HG02623 (cell line): ENCODE measurements at regions not wholly inside any gene's neighbourhood (a gene's known extent, or its start where the extent isn't known, plus 50 kb on each side); places are given as distances from the start of the nearest gene placed in this dataset.
"Not testable (repeated sequence)": the region's sequence is repeated elsewhere in the genome, so short reads cannot be mapped to it uniquely, and the experiment has no call there.

Source experiments
- ATAC-seq: cut with Tn5 transposase; IDR thresholded peaks from one replicate; pipeline ENCODE4 v1.9.1; 2021; ENCODE audit warnings: moderate library complexity; ENCODE audit not compliant: unreplicated experiment

DNA sequence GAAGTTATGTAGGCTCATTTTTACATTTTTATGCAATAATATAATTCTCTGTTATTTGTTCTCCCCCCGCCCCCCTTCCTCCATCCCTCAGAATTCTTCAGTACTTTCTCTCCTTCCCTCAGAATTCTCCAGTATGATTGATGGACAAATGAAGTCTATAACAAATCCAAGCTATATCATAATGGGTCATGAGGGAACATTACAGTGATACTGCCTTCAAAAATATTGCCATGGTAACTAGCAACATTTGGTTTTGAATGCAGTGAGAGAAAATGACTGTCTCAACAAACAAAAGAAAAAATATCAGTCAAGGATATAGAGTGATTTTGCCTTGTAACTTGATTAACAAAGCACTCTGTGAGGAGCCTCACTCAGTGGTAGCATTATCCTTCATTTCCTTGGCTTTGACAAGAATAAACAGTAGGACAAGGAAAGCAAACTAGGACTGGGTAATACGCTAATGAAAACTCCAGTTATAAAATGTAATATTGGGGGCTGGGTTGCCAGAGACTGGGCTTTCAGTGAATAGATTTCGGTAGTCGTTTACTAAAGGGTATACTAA lies 392.9 kb upstream of the CRIM1 start:
- ATAC-seq = no peak

DNA sequence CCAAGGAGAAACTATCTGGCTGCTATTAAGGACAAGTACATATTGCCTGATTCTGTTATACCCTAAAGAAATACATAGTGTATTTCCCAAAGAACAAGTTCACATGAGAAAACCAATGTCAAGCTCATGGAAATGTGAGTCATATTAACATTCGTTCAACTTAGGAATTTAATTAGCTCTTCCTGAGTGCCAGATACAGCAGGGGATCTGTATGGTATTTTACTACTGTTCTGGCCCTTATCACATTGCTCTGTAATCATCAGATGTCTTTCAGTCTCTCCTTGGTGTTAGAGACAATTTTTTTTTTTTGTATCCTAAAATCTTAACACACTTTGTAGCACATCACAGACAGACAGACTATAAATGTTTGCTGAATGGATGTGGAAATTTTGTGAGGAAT lies 395.0 kb upstream of the CRIM1 start:
- ATAC-seq = no peak

DNA sequence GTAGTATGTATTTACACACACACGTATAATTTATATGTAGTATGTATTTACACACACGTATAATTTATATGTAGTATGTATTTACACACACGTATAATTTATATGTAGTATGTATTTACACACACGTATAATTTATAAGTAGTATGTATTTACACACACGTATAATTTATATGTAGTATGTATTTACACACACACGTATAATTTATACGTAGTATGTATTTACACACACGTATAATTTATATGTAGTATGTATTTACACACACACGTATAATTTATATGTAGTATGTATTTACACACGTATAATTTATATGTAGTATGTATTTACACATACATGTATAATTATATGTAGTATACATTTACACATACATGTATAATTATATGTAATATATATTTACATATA lies 398.5 kb upstream of the CRIM1 start:
- not testable (repeated sequence) for ATAC-seq

DNA sequence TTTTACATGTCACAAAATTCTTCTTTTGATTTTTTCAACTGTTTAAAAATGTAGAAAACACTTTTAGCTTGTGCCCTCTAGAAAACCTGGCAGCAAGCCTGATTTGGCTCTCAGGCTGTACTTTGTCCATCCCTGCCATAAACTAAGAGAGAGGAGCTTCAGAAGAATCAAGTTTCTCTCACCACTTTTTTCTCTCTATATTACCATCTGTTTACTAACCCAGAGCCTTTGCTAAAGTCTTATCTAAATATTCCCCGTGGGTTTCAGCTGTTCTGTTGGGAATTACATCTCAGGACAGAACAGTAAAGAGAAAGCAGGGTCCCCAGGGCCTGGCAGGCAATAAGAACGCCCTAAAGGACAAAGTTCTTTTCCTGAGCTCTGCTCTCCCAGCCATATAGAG lies 409.1 kb upstream of the CRIM1 start:
- no peak for ATAC-seq

DNA sequence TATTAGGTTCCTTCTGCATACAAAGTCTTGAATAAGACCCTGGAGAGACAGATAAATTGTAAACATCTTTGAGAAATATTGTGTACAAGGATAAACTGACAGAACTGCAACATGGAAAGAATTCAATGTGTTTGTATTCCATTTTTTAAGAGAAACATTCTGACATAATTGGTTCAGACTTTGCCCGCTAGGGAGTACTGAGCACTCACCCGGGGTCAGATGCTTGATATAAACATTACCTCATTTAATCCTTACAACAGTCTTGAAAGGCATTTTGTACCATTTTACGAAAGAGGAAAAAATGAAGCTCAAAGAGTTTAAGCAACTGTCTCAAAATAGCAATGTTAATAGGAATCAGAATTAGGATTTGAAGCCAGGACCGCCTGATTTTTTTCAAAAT lies 416.7 kb upstream of the CRIM1 start:
- ATAC-seq = no peak

DNA sequence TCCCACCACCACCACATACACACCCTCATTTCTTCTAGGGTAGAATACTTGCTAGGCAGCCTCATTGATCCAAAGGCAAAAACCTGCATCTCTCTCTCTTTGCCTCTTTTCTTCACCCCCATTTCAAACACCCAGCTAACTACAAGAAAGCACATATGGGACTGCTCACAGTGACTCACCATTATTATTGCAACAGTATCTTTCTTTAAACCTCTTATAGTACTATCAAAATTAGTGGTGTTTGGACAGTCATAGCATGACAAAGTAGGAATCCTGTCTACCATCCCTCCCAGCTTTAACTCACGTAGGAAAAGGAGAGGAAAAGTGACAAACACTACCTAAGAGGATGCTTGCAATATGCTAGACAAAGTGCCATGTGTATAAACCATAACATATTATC lies 422.5 kb upstream of the CRIM1 start:
- ATAC-seq = no peak

DNA sequence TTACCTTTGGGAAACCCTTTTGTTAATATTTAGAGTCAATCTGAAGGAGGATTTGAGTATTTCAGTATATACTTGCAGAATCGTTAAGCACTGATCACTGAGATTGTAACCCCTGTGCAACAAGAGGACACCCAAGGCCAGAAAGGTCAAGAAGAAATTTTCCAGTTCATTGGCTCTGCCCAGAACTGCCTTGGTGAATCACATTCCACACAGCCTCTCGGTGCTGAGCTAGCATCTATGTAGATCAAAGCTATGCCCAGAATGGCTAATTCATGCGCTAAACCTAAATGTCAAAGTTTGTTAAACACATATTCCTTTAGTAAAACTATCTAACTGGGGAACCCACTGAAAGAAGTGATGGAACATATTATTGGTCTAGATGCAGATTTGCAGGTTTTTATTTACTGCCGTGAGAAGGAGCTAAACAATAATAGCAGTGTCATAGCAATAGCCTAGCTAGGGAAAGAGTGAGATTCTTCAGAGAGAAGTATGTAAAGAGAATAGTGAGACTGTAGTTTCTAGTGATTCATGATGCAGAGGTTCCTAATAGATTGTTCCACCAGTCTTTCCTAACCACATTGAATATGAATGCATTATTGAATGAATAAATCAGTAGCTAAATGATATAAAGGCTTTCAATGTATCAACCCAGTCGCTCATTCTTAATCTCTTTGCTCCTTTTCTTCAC lies 423.2 kb upstream of the CRIM1 start:
- no peak for ATAC-seq

DNA sequence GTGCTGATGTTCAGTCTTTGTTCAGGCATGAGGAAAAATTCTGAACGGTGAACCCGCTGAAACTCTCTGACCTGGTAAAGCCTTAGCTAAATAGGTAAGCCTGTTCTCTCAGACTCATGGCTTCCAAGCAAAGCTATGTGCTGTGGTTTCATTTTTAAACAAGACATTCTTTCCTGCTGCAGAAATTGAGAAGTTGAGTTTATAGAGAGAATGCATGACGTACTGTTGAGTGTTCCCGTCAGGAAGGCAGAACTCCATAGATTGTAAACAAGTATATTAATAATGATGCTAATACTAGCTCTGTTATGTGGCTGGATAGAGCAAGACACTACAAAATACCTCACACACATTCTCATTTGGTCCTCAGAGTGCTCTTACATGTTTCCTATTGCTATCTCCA lies 424.0 kb upstream of the CRIM1 start:
- ATAC-seq = no peak

DNA sequence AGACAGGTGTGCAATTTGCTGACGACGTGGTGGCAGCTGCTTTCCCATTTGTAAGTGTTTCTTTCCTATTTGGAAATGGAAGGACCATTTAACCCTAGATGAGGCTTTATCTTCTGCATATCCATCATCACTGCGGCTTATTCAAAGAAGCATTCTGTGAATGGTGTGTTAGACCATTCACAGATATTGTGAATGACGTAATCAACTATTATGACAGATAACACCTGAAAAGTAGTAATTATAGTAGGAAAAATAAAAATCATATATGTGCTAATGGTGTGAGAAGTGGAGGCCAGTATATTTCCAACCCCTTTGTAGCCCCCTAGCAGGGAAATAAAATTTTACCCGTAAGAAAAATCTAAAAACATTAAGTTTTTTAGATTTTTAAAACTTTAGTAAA lies 424.5 kb upstream of the CRIM1 start:
- no peak for ATAC-seq

DNA sequence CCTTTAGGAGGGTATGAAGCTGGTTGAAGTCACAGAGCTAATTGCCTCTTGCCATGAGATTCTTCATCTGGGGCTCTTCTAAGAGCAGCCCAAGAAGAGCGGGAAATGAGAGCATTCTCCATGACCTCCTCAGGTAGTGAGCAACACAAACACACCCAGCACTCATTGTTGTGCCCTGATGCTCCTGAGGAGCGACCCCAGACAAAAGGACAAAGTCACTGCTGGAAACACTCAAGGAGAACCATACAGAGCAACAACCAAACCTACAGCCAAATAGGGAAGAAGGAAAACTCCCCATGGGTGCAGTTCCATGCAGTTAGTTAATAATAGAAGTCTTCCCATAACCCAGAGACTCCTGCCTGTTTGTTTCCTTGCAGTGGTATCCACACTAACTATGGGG lies 426.0 kb upstream of the CRIM1 start:
- no peak for ATAC-seq

DNA sequence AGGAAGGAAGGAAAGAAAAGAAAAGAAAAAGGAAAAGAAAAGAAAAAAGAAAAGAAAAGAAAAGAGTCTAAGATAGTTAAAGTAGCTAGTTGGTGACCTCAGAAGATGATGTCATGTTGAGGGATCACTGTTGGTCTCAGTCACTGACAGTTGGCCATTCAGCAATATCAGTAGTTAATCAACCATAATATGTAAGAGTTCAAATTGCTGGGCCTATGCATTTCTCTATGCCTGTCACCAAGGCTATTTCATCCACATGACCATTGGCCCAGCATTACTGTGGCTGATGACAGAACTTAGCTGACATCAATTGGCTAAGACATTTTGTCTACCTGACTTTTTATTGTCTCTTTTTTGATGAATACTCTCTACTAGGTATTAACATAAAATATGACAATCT lies 435.5 kb upstream of the CRIM1 start:
- ATAC-seq = no peak

DNA sequence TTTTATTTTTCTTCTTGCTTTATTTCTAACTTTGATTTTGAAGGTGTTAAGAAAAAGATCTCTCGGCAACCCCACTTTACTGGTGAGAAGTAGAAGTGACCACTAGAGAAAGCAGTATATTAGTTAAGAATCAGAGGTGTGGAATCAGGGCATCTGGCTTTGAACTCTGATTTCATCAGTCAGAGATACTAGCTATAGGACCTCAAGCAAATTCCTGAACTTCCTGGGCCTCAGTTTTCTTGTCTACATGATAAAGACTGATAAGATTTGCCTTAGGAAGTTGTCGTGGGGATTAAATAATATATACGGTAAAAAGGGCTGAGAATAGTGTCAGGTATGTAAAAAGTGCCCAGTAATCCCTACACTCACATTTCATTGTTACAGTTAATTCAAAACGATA lies 440.3 kb upstream of the CRIM1 start:
- no peak for ATAC-seq

DNA sequence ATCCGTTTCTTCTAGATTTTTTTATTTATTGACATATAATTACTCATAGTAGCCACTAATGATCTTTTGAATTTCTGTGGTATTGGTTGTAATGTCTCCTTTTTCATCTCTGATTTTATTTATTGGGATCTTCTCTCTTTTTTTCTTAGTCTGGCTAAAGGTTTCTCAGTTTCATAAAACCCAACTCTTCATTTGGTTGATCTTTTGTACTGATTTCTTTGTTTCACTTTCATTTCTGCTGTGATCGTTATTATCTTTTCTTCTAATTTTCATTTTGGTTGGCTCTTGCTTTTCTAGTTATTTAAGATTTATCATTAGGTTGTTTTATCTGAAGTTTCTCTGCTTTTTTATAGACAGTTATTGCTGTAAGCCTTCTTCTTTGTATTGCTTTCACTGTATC lies 463.6 kb upstream of the CRIM1 start:
- ATAC-seq = no peak

DNA sequence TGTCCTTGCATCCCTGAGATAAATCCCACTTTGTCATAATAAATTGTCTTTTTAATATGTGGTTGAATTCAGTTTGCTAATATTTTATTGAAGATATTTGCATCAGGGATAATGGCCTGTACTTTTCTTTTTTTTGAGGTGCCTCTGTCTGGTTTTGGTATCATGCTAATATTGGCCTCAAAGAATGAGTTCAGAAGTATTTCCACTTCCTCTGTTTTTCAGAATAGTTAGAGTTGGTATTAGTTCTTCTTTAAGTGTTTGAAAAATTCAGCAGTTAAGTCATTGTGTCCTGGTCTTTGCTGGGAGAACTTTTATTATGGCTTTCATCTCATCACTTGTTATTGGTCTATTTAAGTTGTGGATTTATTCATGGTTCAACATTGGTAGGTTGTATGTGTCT lies 464.1 kb upstream of the CRIM1 start:
- no peak for ATAC-seq

DNA sequence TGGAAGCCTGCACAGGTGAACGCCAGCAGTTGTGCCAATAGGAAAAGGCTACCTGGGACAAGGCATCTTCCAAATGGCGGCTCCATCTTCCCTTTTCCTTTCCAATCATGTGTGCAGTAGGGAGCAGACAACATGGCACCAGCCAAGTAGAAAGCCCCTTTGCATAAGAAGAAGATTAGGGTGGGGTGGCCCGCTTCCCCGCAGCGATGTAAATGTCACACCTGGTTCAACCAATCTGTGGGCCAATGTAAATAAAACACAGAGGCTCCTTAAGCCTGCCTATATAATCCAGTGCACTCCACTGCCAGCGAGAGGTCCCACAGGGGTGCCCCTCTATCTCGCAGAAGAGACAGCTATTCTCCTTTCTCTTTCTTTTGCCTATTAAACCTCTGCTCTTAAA lies 468.4 kb upstream of the CRIM1 start:
- no peak for ATAC-seq

DNA sequence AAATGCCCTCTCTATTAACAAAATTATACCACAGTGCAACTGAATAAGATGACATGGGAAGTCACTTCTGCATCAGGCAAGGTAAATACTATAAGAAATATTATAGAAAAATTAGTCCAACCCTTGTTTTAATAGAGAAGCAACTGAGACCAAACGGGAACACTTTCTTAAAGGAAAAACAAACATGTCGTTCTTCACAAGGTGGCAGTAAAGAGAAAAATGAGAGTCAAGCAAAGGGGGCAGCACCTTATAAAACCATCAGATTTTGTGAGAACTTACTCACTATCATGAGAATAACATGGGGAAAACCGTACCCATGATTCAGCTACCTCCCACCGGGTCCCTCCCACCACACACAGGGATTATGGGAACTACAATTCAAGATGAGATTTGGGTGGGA lies 481.7 kb upstream of the CRIM1 start:
- ATAC-seq = no peak

DNA sequence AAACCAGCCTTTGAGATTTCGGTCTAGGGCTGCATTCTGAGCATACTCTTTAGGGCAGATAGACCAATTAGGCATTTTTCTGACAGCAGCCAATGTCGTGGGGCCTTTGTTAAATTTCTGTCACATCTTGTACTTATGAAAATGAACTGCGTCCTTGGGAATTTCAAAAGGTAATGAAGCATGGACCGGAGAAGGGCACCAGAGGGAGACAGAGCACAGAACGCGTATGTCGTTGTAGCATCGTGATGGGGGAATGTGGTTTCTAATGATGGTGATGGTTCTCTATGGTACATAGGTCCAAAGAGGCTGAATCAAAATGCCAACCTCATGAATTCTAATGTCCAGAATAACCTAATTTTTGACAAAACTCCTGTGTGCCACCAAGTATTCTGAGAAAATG lies 483.9 kb upstream of the CRIM1 start:
- no peak for ATAC-seq

DNA sequence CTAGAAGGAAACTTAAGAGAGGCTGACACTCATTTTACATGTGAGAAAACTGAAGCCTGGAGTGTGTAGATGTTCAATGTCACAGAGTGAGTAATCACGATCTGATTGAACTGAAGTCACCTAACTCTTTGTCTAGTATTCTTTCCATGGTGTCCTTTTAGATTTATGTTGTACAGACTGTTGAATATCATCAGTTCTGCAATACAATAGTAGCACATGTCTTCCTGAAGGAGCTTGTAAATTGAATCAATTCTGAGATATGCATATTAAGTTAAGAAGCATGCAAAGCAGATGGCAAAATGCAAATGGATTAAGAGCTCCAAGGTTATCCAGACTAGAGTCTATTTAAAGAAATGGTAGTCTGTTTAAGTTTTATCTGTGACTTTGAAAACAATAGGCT lies 484.9 kb upstream of the CRIM1 start:
- ATAC-seq = no peak

DNA sequence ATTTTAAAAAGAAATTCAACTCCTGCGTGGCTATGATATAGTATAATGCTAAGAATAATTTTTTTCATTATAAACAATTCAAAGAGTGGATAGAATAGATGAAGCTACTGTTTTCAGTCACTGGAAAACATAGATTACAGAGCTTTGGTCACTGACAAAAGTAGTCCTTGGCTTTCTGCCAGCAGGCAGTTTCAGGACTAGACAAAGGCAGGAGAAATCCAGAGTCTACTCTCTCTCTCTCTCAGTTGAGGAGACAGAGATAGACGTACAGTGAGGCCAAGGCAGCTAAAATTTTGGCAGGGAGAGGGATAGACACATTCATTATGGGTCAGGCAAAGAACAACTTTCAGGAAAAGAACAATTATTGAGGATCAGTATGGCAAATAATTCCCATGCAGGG lies 491.4 kb upstream of the CRIM1 start:
- no peak for ATAC-seq

DNA sequence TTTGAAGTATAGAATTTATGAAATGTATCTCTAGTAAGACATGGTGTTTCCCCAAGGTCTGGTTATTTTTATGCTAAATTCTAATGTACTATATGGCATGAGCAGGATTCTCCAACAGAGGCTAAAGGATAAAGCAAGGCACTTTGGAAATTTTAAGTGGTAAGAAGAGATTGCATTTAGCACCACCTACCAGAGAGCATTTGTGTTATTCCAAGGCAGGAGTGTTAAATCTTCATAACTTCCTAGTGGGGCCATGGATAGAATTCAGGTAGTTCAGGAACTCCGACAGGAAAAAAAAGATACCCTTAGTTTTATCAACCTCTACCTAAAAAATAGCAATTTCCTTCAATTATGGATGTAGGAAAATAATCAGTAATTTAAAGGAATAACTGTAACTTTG lies 497.4 kb upstream of the CRIM1 start:
- ATAC-seq = no peak

DNA sequence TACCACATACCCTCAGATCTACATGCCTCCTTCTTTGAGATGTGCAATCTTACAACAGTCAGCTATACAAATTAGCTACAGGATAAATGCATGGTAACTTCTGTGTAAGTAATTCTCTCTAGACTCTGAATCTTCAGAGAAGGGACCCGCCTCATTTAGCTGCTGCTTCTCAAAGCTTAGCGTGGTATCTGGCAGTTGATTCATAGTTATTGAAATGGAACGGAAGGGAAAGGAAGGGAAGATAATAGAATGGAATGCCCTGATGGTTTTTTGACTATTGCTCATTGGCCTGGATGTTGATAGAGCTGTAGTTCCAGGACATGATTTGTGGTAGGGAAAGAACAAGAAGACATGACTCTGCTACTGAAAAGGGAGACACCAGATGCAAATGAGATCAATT lies 498.1 kb upstream of the CRIM1 start:
- ATAC-seq = no peak

DNA sequence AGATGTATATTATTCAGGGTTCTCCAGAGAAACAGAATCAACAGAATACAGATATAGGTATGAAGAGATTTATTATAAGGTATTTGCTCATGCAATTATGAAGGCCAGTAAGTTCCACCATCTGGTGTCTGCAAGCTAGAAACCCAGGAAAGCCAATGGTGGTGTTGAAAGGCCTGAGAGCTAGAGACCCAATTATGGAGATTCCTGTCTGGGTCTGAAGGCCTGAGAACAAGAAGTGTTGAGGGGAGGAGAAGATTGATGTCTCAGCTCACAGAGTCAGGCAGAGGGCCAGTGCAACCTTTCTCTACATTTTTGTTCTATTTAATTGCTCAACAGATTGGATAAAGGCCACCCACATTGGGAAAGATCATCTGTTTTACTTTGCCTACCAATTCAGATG lies 524.2 kb upstream of the CRIM1 start:
- no peak for ATAC-seq

DNA sequence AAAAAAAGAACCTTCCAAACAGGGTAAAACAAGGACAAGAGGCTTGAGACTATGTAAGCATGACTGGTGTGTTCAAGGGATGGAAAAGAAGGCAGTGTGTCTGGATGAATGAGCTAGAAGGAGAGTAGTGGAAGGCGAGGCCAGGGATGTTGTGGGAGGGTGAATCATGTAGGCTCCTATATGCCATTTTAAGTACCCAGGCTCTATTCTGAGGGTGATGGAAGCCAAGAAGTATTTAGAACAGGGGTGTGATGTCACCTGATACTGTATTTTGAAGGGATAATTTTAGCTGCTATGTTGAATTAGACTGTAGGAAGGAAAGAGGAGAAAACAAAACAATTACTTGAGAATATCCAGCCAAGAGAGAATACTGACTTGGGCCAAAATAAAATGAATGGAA lies 524.7 kb upstream of the CRIM1 start:
- ATAC-seq = no peak
